HepG2 (cell line): ENCODE measurements at regions not wholly inside any gene's neighbourhood (a gene's known extent, or its start where the extent isn't known, plus 50 kb on each side); places are given as distances from the start of the nearest gene placed in this dataset.

Experiments used
- ATAC-seq: fragments of 200-7000 bp; cut with Tn5 transposase; 3 replicates; pipeline ENCODE4 v1.9.1; 2020; ENCODE audit warnings: mild to moderate bottlenecking, moderate library complexity
- BruUV-seq: library from RNA; stranded (reverse); fragments of 400-500 nt; replicated peaks from 2 replicates; lab custom pipeline; 2021; lab: Mats Ljungman, UMichigan
- CTCF ChIA-PET: fragments of 300-600 bp; formaldehyde crosslinking; extraction: SDS; loops from one replicate; lab custom pipeline; 2021; ENCODE audit warnings: low total read pairs, inconsistent platforms, low intra/inter-chr PET ratio; lab: Yijun Ruan, JAX
- POLR2A ChIA-PET: fragments of 350-600 bp; sonication (Branson Sonifier 250); formaldehyde crosslinking; loops from one replicate; lab custom pipeline; 2020; ENCODE audit warnings: antibody characterized with exemption, inconsistent platforms; lab: Yijun Ruan, JAX
- DNase-seq: peaks from one replicate; pipeline ENCODE4 v3.0.0-alpha.2; 2015; ENCODE audit warnings: low spot score
- FAIRE-seq: peaks from 3 replicates; lab custom pipeline; 2011; peaks lifted over from hg19 to GRCh38; lab: Jason Lieb, UNC
- H2AFZ ChIP-seq: one replicate; pipeline ENCODE4 v1.6.1; 2011; ENCODE audit warnings: low read length, inconsistent platforms
- H3K27ac ChIP-seq: fragments of 300-600 bp; 3 replicates; pipeline ENCODE4 v1.8.0; 2011; ENCODE audit warnings: mixed run types, mild to moderate bottlenecking, mixed read lengths, low read length, inconsistent platforms; ENCODE audit not compliant: insufficient read depth; ENCODE audit errors: extremely low read length
- H3K27me3 ChIP-seq, 2 experiments: fragments of 200-600 bp in 1 of 2; 2 replicates in 1 of 2; 3 replicates in 1 of 2; pipeline versions ENCODE4 v1.6.0 to v1.8.0; 2011; ENCODE audit warnings: low read length in 2 of 2, mild to moderate bottlenecking in 2 of 2, moderate library complexity in 2 of 2, inconsistent platforms in 1 of 2; ENCODE audit not compliant: insufficient read depth in 2 of 2, control insufficient read depth in 1 of 2
- H3K36me3 ChIP-seq, 2 experiments: fragments of 200-600 bp in 1 of 2; replicated peaks in 1 of 2; 2 replicates in 1 of 2; 3 replicates in 1 of 2; pipeline versions ENCODE4 v1.5.1 to v1.8.0; 2011; ENCODE audit warnings: low read length in 2 of 2, inconsistent platforms in 1 of 2; ENCODE audit not compliant: insufficient read depth in 2 of 2, control insufficient read depth in 1 of 2
- H3K4me1 ChIP-seq: 2 replicates; pipeline ENCODE4 v1.5.1; 2012; ENCODE audit warnings: low read length, inconsistent platforms; ENCODE audit not compliant: insufficient read depth
- H3K4me2 ChIP-seq: 2 replicates; pipeline ENCODE4 v1.6.0; 2011; ENCODE audit warnings: low read depth, low read length, inconsistent platforms
- H3K4me3 ChIP-seq, 3 experiments: fragments of 200-600 bp in 1 of 3; sonication (generic), shearing (Covaris generic) in 1 of 3; replicated peaks in 1 of 3; 2 replicates each; pipeline ENCODE4 v1.5.1; 2011 to 2016; ENCODE audit warnings: low read length in 3 of 3, inconsistent platforms in 2 of 3, low read depth in 2 of 3, mild to moderate bottlenecking in 2 of 3, control low read depth in 1 of 3, mixed read lengths in 1 of 3; ENCODE audit not compliant: insufficient read depth in 1 of 3
- H3K79me2 ChIP-seq: one replicate; pipeline ENCODE4 v1.6.1; 2011; ENCODE audit warnings: low read length, inconsistent platforms; ENCODE audit not compliant: insufficient read depth
- H3K9ac ChIP-seq: 2 replicates; pipeline ENCODE4 v1.6.0; 2011; ENCODE audit warnings: mild to moderate bottlenecking, low read depth, low read length, inconsistent platforms; ENCODE audit not compliant: insufficient read depth
- H3K9me3 ChIP-seq: 2 replicates; pipeline ENCODE4 v1.5.1; 2012; ENCODE audit warnings: mild to moderate bottlenecking, low read length
- H4K20me1 ChIP-seq: 2 replicates; pipeline ENCODE4 v1.6.0; 2011; ENCODE audit warnings: inconsistent platforms, mild to moderate bottlenecking, low read length, moderate library complexity; ENCODE audit not compliant: insufficient read depth
- CHD2 ChIP-seq: IDR thresholded peaks from 2 replicates; pipeline ENCODE4 v1.6.1; 2011; ENCODE audit warnings: low read depth, low read length, improper control_type of control experiment
- EHMT2 ChIP-seq: fragments of 200-600 bp; sonication (generic); IDR thresholded peaks from 2 replicates; pipeline ENCODE4 v1.7.0; 2017; ENCODE audit warnings: antibody characterized with exemption, low read depth, low read length, borderline replicate concordance
- FOXA3 ChIP-seq: IDR thresholded peaks from 2 replicates; pipeline ENCODE4 v1.6.1; 2016; ENCODE audit warnings: missing genetic modification reagents, missing compliant biosample characterization
- HOXA3 ChIP-seq: sonication (generic); formaldehyde crosslinking; IDR thresholded peaks from 2 replicates; pipeline ENCODE4 v1.5.0; 2020; ENCODE audit warnings: missing genetic modification reagents
- MAFF ChIP-seq: IDR thresholded peaks from 2 replicates; pipeline ENCODE4 v1.6.1; 2011; ENCODE audit warnings: low read depth, low read length, improper control_type of control experiment
- MAFK ChIP-seq, 2 experiments: IDR thresholded peaks in 1 of 2; conservative IDR thresholded peaks in 1 of 2; 2 replicates each; pipeline ENCODE4 v1.6.1; 2011; ENCODE audit warnings: improper control_type of control experiment in 2 of 2, low read length in 2 of 2
- PHB2 ChIP-seq: fragments of 450-650 bp; IDR thresholded peaks from 2 replicates; pipeline ENCODE4 v1.6.1; 2018; ENCODE audit not compliant: partially characterized antibody
- ZNF572 ChIP-seq: sonication (generic); formaldehyde crosslinking; IDR thresholded peaks from 2 replicates; pipeline ENCODE4 v1.5.1; 2020; ENCODE audit warnings: mild to moderate bottlenecking, missing genetic modification reagents
- WGBS: methylation state at CpG from one replicate; pipeline ENCODE4 v1.1.6; 2017; ENCODE audit warnings: low lambda C conversion rate; 5-methylcytosine and 5-hydroxymethylcytosine counted together
- in situ Hi-C: cut with HindIII; loops from 2 replicates; pipeline ENCODE4 v1.10.0; 2017; ENCODE audit warnings: low pct_unique_long_range_greater_than_20kb; ENCODE audit not compliant: extremely low pct_ligation_motif_present
- intact Hi-C: fragments of 100-400 bp; cut with micrococcal nuclease; formaldehyde crosslinking; loops from one replicate; pipeline ENCODE4 v1.10.0; 2022; ENCODE audit not compliant: unreplicated experiment
- TF ChIP-seq, protein P1 (sequence below): sonication (generic); formaldehyde crosslinking; IDR thresholded peaks from 2 replicates; pipeline ENCODE4 v1.5.1; 2020; ENCODE audit warnings: missing genetic modification reagents, mild to moderate bottlenecking, borderline replicate concordance
- TF ChIP-seq, protein P2 (sequence below): sonication (generic); formaldehyde crosslinking; IDR thresholded peaks from 2 replicates; pipeline ENCODE4 v1.4.0; 2020; ENCODE audit warnings: missing genetic modification reagents

DNA sequence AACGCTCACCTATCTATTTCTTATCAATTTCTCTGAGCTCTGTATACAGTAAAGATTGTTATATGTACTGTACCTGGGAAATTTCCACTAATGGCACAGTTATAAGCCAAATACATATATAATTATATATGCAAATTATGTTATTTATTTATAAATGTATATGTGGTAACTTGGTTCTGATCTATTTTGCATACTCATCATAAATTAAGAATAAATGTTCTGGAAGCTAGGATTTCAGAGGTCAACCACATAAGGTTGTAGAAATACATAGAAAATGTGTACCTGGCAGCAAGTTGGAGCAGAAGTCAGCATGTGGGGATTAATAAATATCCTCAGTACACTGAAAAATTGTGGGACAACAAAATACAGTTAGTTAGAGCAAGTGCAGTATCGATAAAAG lies 353.7 kb upstream of the ZNF521 start:
- no TSS peak for BruUV-seq
- ATAC-seq: no peak
- no peak for DNase-seq
- Histone ChIP-seq H2AFZ (no peak overlapping the region), H3K4me1 (no peaks in the 10 kb centered on the region), H3K79me2 (no peaks in the 10 kb centered on the region), H4K20me1 (no peaks in the 10 kb centered on the region), H3K9me3 (no peaks in the 10 kb centered on the region), H3K27ac (no peak overlapping the region), H3K4me2 (no peak overlapping the region), H3K36me3 (no peaks in the 10 kb centered on the region), H3K27me3 (no peaks in the 10 kb centered on the region; a peak in 1 of 5 replicates), H3K4me3 (no peak overlapping the region), H3K9ac (no peak overlapping the region)
- FAIRE-seq: no peak
- TF ChIP-seq MAFF (peak; percentile 67), ZNF572 (CRISPR knock-in tag) (no peak), PHB2 (no peak), MAFK (conservative IDR thresholded peaks at IDR 0.05 in 1 of 2, IDR thresholded peaks at IDR 0.05 in 1 of 2; ENCODE audit: low read length in 2 of 2) (peak in 1 of 2 experiments; percentile 78; a peak in 3 of 4 replicates)
- TF ChIP-seq, protein P1, sequence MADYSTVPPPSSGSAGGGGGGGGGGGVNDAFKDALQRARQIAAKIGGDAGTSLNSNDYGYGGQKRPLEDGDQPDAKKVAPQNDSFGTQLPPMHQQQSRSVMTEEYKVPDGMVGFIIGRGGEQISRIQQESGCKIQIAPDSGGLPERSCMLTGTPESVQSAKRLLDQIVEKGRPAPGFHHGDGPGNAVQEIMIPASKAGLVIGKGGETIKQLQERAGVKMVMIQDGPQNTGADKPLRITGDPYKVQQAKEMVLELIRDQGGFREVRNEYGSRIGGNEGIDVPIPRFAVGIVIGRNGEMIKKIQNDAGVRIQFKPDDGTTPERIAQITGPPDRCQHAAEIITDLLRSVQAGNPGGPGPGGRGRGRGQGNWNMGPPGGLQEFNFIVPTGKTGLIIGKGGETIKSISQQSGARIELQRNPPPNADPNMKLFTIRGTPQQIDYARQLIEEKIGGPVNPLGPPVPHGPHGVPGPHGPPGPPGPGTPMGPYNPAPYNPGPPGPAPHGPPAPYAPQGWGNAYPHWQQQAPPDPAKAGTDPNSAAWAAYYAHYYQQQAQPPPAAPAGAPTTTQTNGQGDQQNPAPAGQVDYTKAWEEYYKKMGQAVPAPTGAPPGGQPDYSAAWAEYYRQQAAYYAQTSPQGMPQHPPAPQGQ (CRISPR knock-in tag): no peak
- ChIA-PET POLR2A (no interaction called here), CTCF (no interaction called here)
- WGBS: 13% methylated on average over 2 of the region's 2 CpGs
- intact Hi-C loops (no loop called here), in situ Hi-C loops (no loop called here)

GRCh38 chr18:25704494-25704893 lies 352.5 kb upstream of the ZNF521 start:
- Histone ChIP-seq H3K36me3 (no peaks in the 10 kb centered on the region), H3K4me2 (no peak overlapping the region), H3K79me2 (no peaks in the 10 kb centered on the region), H3K27me3 (no peaks in the 10 kb centered on the region), H2AFZ (no peak overlapping the region), H3K27ac (no peak overlapping the region), H3K9me3 (no peaks in the 10 kb centered on the region), H3K4me1 (no peaks in the 10 kb centered on the region), H4K20me1 (no peaks in the 10 kb centered on the region), H3K9ac (no peak overlapping the region), H3K4me3 (no peak overlapping the region)
- DNase-seq (no peak), FAIRE-seq (no peak), ATAC-seq (no peak)
- CTCF ChIA-PET: no interaction called here
- 24% methylated on average over 10 of the region's 10 CpGs for whole genome bisulfite sequencing
- intact Hi-C loops: no loop called here
- TF ChIP-seq CHD2 (no peak), EHMT2 (no peak), HOXA3 (no peak), FOXA3 (CRISPR knock-in tag) (no peak)
- TF ChIP-seq, protein P2, sequence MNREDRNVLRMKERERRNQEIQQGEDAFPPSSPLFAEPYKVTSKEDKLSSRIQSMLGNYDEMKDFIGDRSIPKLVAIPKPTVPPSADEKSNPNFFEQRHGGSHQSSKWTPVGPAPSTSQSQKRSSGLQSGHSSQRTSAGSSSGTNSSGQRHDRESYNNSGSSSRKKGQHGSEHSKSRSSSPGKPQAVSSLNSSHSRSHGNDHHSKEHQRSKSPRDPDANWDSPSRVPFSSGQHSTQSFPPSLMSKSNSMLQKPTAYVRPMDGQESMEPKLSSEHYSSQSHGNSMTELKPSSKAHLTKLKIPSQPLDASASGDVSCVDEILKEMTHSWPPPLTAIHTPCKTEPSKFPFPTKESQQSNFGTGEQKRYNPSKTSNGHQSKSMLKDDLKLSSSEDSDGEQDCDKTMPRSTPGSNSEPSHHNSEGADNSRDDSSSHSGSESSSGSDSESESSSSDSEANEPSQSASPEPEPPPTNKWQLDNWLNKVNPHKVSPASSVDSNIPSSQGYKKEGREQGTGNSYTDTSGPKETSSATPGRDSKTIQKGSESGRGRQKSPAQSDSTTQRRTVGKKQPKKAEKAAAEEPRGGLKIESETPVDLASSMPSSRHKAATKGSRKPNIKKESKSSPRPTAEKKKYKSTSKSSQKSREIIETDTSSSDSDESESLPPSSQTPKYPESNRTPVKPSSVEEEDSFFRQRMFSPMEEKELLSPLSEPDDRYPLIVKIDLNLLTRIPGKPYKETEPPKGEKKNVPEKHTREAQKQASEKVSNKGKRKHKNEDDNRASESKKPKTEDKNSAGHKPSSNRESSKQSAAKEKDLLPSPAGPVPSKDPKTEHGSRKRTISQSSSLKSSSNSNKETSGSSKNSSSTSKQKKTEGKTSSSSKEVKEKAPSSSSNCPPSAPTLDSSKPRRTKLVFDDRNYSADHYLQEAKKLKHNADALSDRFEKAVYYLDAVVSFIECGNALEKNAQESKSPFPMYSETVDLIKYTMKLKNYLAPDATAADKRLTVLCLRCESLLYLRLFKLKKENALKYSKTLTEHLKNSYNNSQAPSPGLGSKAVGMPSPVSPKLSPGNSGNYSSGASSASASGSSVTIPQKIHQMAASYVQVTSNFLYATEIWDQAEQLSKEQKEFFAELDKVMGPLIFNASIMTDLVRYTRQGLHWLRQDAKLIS (CRISPR knock-in tag): no peak
- in situ Hi-C loops: no loop called here
- no TSS peak for BruUV-seq
- POLR2A ChIA-PET: no interaction called here
